ENCODE measurements at regions not wholly inside any gene's neighbourhood (a gene's known extent, or its start where the extent isn't known, plus 50 kb on each side); places are given as distances from the start of the nearest gene placed in this dataset.

DNA sequence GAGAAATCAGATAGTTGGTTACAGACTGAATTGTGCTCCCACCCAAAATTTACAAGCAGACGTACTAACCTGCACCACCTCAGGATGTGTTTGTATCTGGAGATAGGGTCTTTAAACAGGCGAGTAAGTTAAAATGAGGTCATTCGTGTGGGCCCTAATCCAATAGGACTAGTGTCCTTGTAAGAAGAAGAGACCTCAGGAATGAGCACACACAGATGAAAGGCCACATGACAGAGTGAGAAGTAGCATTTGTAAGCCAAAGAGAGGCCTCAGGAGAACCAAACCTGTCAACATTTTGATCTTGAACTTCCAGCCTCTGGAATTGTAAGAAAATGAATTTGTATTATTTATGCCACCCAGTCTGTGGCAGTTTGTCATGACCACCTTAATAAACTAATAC, 149.5 kb upstream of the VWC2 start:
- Histone ChIP-seq H3K4me3 (ENCODE audit: low read depth in 1 of 2, low read length in 2 of 2) (no peak overlapping the region), H3K27ac (ENCODE audit: low read depth in 2 of 2, low read length in 1 of 2) (no peak overlapping the region), H3K9me3 (ENCODE audit: control insufficient read depth in 2 of 2, insufficient read depth in 1 of 2, low read depth in 1 of 2, low read length in 1 of 2) (no peaks in the 10 kb centered on the region), H3K36me3 (ENCODE audit: control insufficient read depth in 2 of 2, insufficient read depth in 2 of 2, low read length in 1 of 2) (no peaks in the 10 kb centered on the region), H3K4me1 (ENCODE audit: control insufficient read depth in 2 of 2, insufficient read depth in 2 of 2, low read length in 1 of 2) (no peaks in the 10 kb centered on the region), H3K27me3 (ENCODE audit: control insufficient read depth in 1 of 2, insufficient read depth in 2 of 2, low read length in 2 of 2) (no peaks in the 10 kb centered on the region)
- 62 to 67% methylated on average over 3 of the region's 3 CpGs for WGBS, 2 donors

DNA sequence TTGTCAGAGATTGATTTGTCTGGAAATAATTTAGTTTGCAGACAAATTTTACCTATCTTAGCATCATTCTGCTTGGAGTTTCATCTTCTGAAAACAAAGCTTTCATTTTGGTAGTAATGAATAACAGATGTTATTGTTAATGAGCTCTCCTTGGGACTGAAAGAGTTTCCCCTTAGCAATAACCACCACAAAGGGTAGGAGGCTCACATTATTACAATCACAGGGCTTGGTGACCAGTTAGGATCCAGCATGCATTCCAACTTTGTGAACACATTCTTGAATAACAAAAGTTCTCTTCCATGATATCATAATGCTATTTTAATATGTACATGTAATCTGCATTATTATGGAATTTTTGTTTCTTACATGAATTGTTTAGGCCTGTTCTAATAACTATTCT, 148.8 kb upstream of the VWC2 start:
- Histone ChIP-seq H3K4me3 (ENCODE audit: low read depth in 1 of 2, low read length in 2 of 2) (no peak overlapping the region), H3K9me3 (ENCODE audit: control insufficient read depth in 2 of 2, insufficient read depth in 1 of 2, low read depth in 1 of 2, low read length in 1 of 2) (no peaks in the 10 kb centered on the region), H3K36me3 (ENCODE audit: control insufficient read depth in 2 of 2, insufficient read depth in 2 of 2, low read length in 1 of 2) (no peaks in the 10 kb centered on the region), H3K27ac (ENCODE audit: low read depth in 2 of 2, low read length in 1 of 2) (no peak overlapping the region), H3K27me3 (ENCODE audit: control insufficient read depth in 1 of 2, insufficient read depth in 2 of 2, low read length in 2 of 2) (no peaks in the 10 kb centered on the region), H3K4me1 (ENCODE audit: control insufficient read depth in 2 of 2, insufficient read depth in 2 of 2, low read length in 1 of 2) (no peaks in the 10 kb centered on the region)

- no peaks in the 10 kb centered on the region for H3K36me3 ChIP-seq (ENCODE audit: control insufficient read depth in 2 of 2, insufficient read depth in 2 of 2, low read length in 1 of 2)
- 79 to 86% methylated on average over 7 of the region's 7 CpGs for WGBS, 2 donors
Observed at GRCh38 chr7:49630513-49630912, 142.9 kb upstream of the VWC2 start.

DNA sequence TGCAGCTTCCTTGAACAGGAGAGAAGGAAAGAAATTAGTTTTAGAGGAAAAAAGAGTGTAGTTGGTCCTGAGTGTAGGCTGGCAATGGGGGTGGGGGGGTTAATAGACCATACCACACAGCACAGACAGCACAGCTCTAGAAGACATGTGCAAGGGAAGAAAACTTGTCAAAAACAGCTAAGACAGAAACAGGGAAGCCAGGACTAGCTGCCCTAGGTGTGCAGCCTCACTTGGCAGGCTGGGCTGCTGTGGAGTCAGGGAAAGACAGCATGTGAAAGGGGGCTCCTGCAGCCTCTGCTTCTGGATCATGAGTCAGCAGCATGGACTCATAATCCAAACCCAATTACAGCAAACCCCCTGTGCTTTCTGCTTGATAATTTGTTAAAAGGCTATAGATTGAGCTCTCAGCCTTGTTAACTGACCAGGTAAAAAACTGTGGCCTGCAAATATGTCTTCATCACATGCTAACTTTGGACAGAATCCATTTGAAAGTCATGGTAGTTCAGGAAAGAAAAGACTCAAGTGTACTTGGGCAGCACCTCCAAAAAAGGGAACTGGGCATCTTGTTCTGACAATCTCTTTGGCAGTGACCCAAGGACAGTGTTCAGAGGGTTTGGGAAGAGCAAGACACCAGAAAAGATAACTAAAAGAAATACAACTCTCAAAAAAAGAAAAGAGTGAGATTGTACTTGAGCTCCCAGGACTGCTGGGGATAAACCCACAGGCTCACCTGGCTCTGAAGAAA, 142.2 kb upstream of the VWC2 start:
- H3K36me3 ChIP-seq (ENCODE audit: control insufficient read depth in 2 of 2, insufficient read depth in 2 of 2, low read length in 1 of 2), result no peaks in the 10 kb centered on the region
- H3K27me3 ChIP-seq (ENCODE audit: control insufficient read depth in 1 of 2, insufficient read depth in 2 of 2, low read length in 2 of 2), result no peaks in the 10 kb centered on the region
- H3K4me3 ChIP-seq (ENCODE audit: low read depth in 1 of 2, low read length in 2 of 2), result no peak overlapping the region
- H3K4me1 ChIP-seq (ENCODE audit: control insufficient read depth in 2 of 2, insufficient read depth in 2 of 2, low read length in 1 of 2), result no peaks in the 10 kb centered on the region
- no peak overlapping the region for H3K27ac ChIP-seq (ENCODE audit: low read depth in 2 of 2, low read length in 1 of 2)
- H3K9me3 ChIP-seq (ENCODE audit: control insufficient read depth in 2 of 2, insufficient read depth in 1 of 2, low read depth in 1 of 2, low read length in 1 of 2), result no peaks in the 10 kb centered on the region

More at GRCh38 chr7:49630513-49630912, 142.9 kb upstream of the VWC2 start:
- Histone ChIP-seq H3K4me3 (ENCODE audit: low read depth in 1 of 2, low read length in 2 of 2) (no peak overlapping the region), H3K9me3 (ENCODE audit: control insufficient read depth in 2 of 2, insufficient read depth in 1 of 2, low read depth in 1 of 2, low read length in 1 of 2) (no peaks in the 10 kb centered on the region), H3K27me3 (ENCODE audit: control insufficient read depth in 1 of 2, insufficient read depth in 2 of 2, low read length in 2 of 2) (no peaks in the 10 kb centered on the region), H3K27ac (ENCODE audit: low read depth in 2 of 2, low read length in 1 of 2) (no peak overlapping the region), H3K4me1 (ENCODE audit: control insufficient read depth in 2 of 2, insufficient read depth in 2 of 2, low read length in 1 of 2) (no peaks in the 10 kb centered on the region)

DNA sequence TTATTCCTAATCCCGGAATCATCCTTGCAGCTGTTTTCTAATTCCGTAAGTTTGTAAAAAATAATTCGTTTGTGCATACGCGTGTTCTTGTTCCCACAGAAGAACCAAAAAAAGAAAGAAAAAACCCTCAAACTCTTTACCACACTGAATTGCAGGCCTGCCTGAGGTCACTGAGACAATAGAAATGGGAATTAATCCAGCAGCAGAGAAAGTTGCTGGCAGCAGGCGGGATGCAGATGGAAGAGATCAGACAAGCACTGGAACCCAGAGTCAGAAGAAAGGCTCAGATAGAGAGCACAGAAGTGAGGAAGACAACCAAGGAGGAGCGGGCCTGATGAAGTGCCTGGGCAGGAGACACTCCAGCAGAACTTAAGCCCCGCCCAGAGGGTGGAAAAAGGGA, 141.5 kb upstream of the VWC2 start:
- Histone ChIP-seq H3K4me3 (ENCODE audit: low read depth in 1 of 2, low read length in 2 of 2) (no peak overlapping the region), H3K9me3 (ENCODE audit: control insufficient read depth in 2 of 2, insufficient read depth in 1 of 2, low read depth in 1 of 2, low read length in 1 of 2) (no peaks in the 10 kb centered on the region), H3K27me3 (ENCODE audit: control insufficient read depth in 1 of 2, insufficient read depth in 2 of 2, low read length in 2 of 2) (no peaks in the 10 kb centered on the region), H3K36me3 (ENCODE audit: control insufficient read depth in 2 of 2, insufficient read depth in 2 of 2, low read length in 1 of 2) (no peaks in the 10 kb centered on the region), H3K4me1 (ENCODE audit: control insufficient read depth in 2 of 2, insufficient read depth in 2 of 2, low read length in 1 of 2) (no peaks in the 10 kb centered on the region), H3K27ac (ENCODE audit: low read depth in 2 of 2, low read length in 1 of 2) (no peak overlapping the region)
- 66 to 78% methylated on average over 8 of the region's 8 CpGs for whole genome bisulfite sequencing, 2 donors

GRCh38 chr7:49635800-49636199, 137.6 kb upstream of the VWC2 start:
- H3K36me3 ChIP-seq (ENCODE audit: control insufficient read depth in 2 of 2, insufficient read depth in 2 of 2, low read length in 1 of 2), result no peaks in the 10 kb centered on the region
- H3K27ac ChIP-seq (ENCODE audit: low read depth in 2 of 2, low read length in 1 of 2), result no peak overlapping the region
- 68 to 77% methylated on average over 1 of the region's 1 CpG for WGBS, 2 donors
- no peaks in the 10 kb centered on the region for H3K9me3 ChIP-seq (ENCODE audit: control insufficient read depth in 2 of 2, insufficient read depth in 1 of 2, low read depth in 1 of 2, low read length in 1 of 2)
- no peak overlapping the region for H3K4me3 ChIP-seq (ENCODE audit: low read depth in 1 of 2, low read length in 2 of 2)
- no peaks in the 10 kb centered on the region for H3K4me1 ChIP-seq (ENCODE audit: control insufficient read depth in 2 of 2, insufficient read depth in 2 of 2, low read length in 1 of 2)
- no peaks in the 10 kb centered on the region for H3K27me3 ChIP-seq (ENCODE audit: control insufficient read depth in 1 of 2, insufficient read depth in 2 of 2, low read length in 2 of 2)

- H3K4me1 ChIP-seq (ENCODE audit: control insufficient read depth in 2 of 2, insufficient read depth in 2 of 2, low read length in 1 of 2), result no peaks in the 10 kb centered on the region
Observed at GRCh38 chr7:49636400-49636799, 137.0 kb upstream of the VWC2 start.

DNA sequence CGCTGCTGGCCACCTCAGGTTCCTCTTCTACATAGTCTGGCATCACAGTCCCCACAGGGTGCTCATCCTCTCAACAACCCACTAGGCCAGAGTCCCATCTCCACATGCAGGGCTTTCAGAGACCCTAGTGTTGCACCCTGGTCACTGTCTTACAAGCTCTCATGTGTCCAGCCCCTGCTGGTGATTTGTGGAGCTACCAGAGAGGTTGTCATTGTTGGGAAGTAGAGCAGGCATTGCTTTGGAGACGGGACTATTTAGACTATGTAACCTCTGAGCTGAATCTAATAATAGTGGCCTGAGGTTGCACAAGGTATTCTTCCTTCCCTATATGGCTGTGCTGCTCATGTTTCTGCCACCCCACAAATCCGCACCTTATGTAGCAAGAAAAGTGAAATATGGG, 135.3 kb upstream of the VWC2 start:
- Histone ChIP-seq H3K9me3 (ENCODE audit: control insufficient read depth in 2 of 2, insufficient read depth in 1 of 2, low read depth in 1 of 2, low read length in 1 of 2) (no peaks in the 10 kb centered on the region), H3K27me3 (ENCODE audit: control insufficient read depth in 1 of 2, insufficient read depth in 2 of 2, low read length in 2 of 2) (no peaks in the 10 kb centered on the region), H3K4me3 (ENCODE audit: low read depth in 1 of 2, low read length in 2 of 2) (no peak overlapping the region), H3K4me1 (ENCODE audit: control insufficient read depth in 2 of 2, insufficient read depth in 2 of 2, low read length in 1 of 2) (no peaks in the 10 kb centered on the region), H3K36me3 (ENCODE audit: control insufficient read depth in 2 of 2, insufficient read depth in 2 of 2, low read length in 1 of 2) (no peaks in the 10 kb centered on the region), H3K27ac (ENCODE audit: low read depth in 2 of 2, low read length in 1 of 2) (no peak overlapping the region)
- 82 to 85% methylated on average over 3 of the region's 3 CpGs for WGBS, 2 donors

More at GRCh38 chr7:49636400-49636799, 137.0 kb upstream of the VWC2 start:
- Histone ChIP-seq H3K27ac (ENCODE audit: low read depth in 2 of 2, low read length in 1 of 2) (no peak overlapping the region), H3K36me3 (ENCODE audit: control insufficient read depth in 2 of 2, insufficient read depth in 2 of 2, low read length in 1 of 2) (no peaks in the 10 kb centered on the region), H3K27me3 (ENCODE audit: control insufficient read depth in 1 of 2, insufficient read depth in 2 of 2, low read length in 2 of 2) (no peaks in the 10 kb centered on the region), H3K4me3 (ENCODE audit: low read depth in 1 of 2, low read length in 2 of 2) (no peak overlapping the region), H3K9me3 (ENCODE audit: control insufficient read depth in 2 of 2, insufficient read depth in 1 of 2, low read depth in 1 of 2, low read length in 1 of 2) (no peaks in the 10 kb centered on the region)
- WGBS, 2 donors, result 89 to 91% methylated on average over 3 of the region's 3 CpGs

- Histone ChIP-seq H3K4me1 (ENCODE audit: control insufficient read depth in 2 of 2, insufficient read depth in 2 of 2, low read length in 1 of 2) (no peaks in the 10 kb centered on the region), H3K27me3 (ENCODE audit: control insufficient read depth in 1 of 2, insufficient read depth in 2 of 2, low read length in 2 of 2) (no peaks in the 10 kb centered on the region), H3K9me3 (ENCODE audit: control insufficient read depth in 2 of 2, insufficient read depth in 1 of 2, low read depth in 1 of 2, low read length in 1 of 2) (no peaks in the 10 kb centered on the region), H3K36me3 (ENCODE audit: control insufficient read depth in 2 of 2, insufficient read depth in 2 of 2, low read length in 1 of 2) (no peaks in the 10 kb centered on the region), H3K4me3 (ENCODE audit: low read depth in 1 of 2, low read length in 2 of 2) (no peak overlapping the region), H3K27ac (ENCODE audit: low read depth in 2 of 2, low read length in 1 of 2) (no peak overlapping the region)
- WGBS, 2 donors, result 43 to 48% methylated on average over 1 of the region's 1 CpG
Observed at GRCh38 chr7:49639068-49639593, 134.3 kb upstream of the VWC2 start.

DNA sequence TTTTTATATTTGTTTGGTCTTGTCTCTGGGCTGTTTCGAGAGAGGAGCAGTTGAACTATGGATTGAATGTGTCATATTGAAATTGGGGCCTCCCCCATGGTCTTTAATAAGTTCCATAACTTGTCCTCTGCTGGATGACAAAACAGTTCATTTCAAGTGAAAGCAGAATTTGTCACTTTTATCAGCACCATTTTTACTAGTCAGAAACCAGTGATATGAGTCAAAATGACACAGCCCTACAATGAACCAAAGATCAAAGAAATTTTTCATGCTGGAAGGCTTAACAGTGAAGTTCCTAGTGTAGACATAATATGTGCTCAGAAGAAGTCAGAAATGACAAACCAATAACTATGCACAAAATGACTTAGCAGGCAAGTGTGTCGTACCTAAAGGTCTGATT, 133.6 kb upstream of the VWC2 start:
- Histone ChIP-seq H3K4me1 (ENCODE audit: control insufficient read depth in 2 of 2, insufficient read depth in 2 of 2, low read length in 1 of 2) (no peaks in the 10 kb centered on the region), H3K27ac (ENCODE audit: low read depth in 2 of 2, low read length in 1 of 2) (no peak overlapping the region), H3K36me3 (ENCODE audit: control insufficient read depth in 2 of 2, insufficient read depth in 2 of 2, low read length in 1 of 2) (no peaks in the 10 kb centered on the region), H3K4me3 (ENCODE audit: low read depth in 1 of 2, low read length in 2 of 2) (no peak overlapping the region), H3K27me3 (ENCODE audit: control insufficient read depth in 1 of 2, insufficient read depth in 2 of 2, low read length in 2 of 2) (no peaks in the 10 kb centered on the region), H3K9me3 (ENCODE audit: control insufficient read depth in 2 of 2, insufficient read depth in 1 of 2, low read depth in 1 of 2, low read length in 1 of 2) (no peaks in the 10 kb centered on the region)
- 71 to 75% methylated on average over 2 of the region's 2 CpGs for WGBS, 2 donors

All from esophagus (tissue), 2 donors.